ENCODE measurements at regions not wholly inside any gene's neighbourhood (a gene's known extent, or its start where the extent isn't known, plus 50 kb on each side); places are given as distances from the start of the nearest gene placed in this dataset.

DNA sequence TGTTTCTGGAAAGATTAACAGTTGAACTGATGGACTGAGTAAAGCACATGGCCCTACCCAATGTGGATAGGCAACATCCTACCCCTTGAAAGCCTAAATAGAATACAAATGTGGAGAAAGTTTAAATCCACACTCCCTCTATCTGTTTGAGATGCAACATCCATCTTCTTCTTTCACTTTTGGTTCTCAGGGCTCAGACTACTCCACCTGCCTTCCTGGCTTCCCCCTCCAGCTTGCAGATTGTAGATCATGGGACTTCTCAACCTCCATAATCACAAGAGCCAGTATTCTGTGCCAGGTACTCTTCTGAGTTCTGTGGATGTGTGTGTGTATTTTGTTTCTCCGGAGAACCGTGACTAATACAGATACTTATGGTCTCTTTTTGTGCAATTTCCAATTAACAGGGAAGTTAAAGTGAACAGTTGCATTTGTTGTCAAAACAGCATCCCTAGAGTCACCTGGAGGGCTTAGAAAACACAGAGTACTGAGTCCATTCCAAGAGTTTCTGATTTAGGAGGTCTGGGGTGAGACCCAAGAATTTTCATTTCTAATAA, 590.3 kb upstream of the MIR17HG start:
- WGBS, 2 donors: 83 to 87% methylated on average over 2 of the region's 2 CpGs
- no peaks in the 10 kb centered on the region for H3K27me3 ChIP-seq
- no peak for DNase-seq
- no peak overlapping the region for H3K27ac ChIP-seq
- H3K9me3 ChIP-seq: no peaks in the 10 kb centered on the region
- intact Hi-C loops (cut with DNase I): no loop called here
- no peak for TF ChIP-seq POLR2A (IDR thresholded peaks at IDR 0.05)
- no peaks in the 10 kb centered on the region for H3K36me3 ChIP-seq
- H3K4me1 ChIP-seq: no peaks in the 10 kb centered on the region
- H3K4me3 ChIP-seq: no peak overlapping the region

DNA sequence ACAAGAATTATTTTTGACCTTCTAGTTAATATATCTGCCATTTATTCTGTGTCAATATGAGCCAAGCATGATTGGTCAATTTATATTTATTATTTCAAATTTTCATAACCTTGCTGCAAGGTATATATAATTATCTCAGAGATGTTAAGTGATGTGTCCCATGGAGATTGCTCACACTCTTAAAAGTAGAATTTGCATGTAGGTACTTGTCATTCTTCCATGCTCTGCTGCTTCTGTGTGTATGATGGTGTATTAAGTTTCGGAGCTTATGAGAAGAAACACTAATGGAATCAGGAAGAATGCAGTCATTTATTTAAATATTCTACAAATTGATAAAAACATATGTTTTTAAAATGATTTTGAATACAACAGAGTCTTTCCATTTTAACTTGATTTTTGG, 586.8 kb upstream of the MIR17HG start:
- intact Hi-C loops (cut with DNase I): no loop called here
- TF ChIP-seq EP300 (IDR thresholded peaks at IDR 0.05) (no peak), POLR2A (IDR thresholded peaks at IDR 0.05) (no peak), POLR2AphosphoS5 (IDR thresholded peaks at IDR 0.05) (no peak)
- TF ChIP-seq, protein P1, sequence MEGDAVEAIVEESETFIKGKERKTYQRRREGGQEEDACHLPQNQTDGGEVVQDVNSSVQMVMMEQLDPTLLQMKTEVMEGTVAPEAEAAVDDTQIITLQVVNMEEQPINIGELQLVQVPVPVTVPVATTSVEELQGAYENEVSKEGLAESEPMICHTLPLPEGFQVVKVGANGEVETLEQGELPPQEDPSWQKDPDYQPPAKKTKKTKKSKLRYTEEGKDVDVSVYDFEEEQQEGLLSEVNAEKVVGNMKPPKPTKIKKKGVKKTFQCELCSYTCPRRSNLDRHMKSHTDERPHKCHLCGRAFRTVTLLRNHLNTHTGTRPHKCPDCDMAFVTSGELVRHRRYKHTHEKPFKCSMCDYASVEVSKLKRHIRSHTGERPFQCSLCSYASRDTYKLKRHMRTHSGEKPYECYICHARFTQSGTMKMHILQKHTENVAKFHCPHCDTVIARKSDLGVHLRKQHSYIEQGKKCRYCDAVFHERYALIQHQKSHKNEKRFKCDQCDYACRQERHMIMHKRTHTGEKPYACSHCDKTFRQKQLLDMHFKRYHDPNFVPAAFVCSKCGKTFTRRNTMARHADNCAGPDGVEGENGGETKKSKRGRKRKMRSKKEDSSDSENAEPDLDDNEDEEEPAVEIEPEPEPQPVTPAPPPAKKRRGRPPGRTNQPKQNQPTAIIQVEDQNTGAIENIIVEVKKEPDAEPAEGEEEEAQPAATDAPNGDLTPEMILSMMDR (IDR thresholded peaks at IDR 0.05): no peak
- no peaks in the 10 kb centered on the region for H3K9me3 ChIP-seq
- no peaks in the 10 kb centered on the region for H3K4me1 ChIP-seq
- H3K4me3 ChIP-seq: no peak overlapping the region
- no peaks in the 10 kb centered on the region for H3K27me3 ChIP-seq
- 55 to 91% methylated on average over 1 of the region's 1 CpG for WGBS, 2 donors
- DNase-seq: no peak
- no peaks in the 10 kb centered on the region for H3K36me3 ChIP-seq
- H3K27ac ChIP-seq: no peak overlapping the region

DNA sequence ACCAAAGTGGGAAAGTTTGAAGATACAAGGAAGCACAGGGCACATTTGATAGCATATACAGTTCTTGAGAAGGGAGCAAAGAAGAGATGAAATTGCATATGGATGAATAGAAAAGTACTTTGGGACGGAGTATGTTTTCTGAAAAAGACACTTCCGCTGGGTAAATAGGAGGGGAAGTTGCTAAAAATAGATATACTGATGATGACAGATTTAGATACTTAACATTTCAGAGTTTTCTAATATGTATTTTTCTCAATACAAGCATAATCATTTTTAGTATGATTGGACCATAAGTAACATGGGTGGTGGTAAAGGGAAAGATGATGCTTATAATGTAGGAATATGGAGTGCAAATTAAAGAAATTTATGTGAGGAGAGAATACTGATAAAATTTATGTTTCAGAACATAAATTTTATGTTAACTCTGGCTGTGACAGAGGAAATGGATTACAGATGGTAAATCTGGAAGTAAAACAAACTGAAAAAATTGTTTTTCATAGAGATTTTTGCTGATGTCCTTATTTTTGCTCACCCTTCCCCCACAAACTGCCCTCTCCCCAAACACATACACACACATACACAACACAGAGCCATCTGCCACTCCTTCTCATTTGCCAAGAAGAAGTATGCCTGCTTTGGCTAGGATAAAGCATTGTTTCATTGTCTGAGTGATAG, 583.9 kb upstream of the MIR17HG start:
- no peak for DNase-seq
- Histone ChIP-seq H3K4me1 (no peaks in the 10 kb centered on the region), H3K27me3 (no peaks in the 10 kb centered on the region), H3K4me3 (no peak overlapping the region), H3K9me3 (no peaks in the 10 kb centered on the region), H3K36me3 (no peaks in the 10 kb centered on the region), H3K27ac (no peak overlapping the region)
- WGBS, 2 donors: 42 to 73% methylated on average over 2 of the region's 2 CpGs
- intact Hi-C loops (cut with DNase I): no loop called here
- TF ChIP-seq POLR2A (IDR thresholded peaks at IDR 0.05): no peak
- no peak for TF ChIP-seq EP300 (IDR thresholded peaks at IDR 0.05)
- TF ChIP-seq POLR2AphosphoS5 (IDR thresholded peaks at IDR 0.05): no peak
- TF ChIP-seq, protein P1 (IDR thresholded peaks at IDR 0.05): no peak

DNA sequence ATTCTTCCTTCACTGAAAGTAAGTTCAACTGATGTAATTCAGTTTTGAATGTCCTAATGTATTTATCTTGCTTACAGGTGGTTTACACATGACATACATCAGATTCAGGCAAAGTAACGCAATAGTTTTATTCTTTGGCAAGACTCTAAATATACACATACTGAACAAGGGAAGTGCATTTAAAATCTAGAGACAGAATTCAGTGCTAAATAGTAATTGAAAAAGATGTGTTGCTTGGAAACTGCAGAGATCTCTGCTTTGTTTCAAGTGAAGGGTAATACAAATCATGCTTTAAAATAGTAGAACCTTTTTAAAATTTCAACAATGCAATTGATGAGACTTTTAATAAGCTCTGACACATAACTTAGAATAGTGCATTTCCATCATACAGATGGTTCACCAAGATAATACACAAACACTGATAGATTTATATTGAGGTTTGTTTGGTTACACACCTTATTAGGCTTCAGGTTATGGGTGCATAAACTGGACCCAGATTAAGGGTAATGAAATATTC, 581.0 kb upstream of the MIR17HG start:
- WGBS, 2 donors: 78 to 86% methylated on average over 1 of the region's 1 CpG
- Histone ChIP-seq H3K4me3 (no peak overlapping the region), H3K27me3 (no peaks in the 10 kb centered on the region), H3K9me3 (no peaks in the 10 kb centered on the region), H3K4me1 (no peaks in the 10 kb centered on the region), H3K27ac (no peak overlapping the region), H3K36me3 (no peaks in the 10 kb centered on the region)
- TF ChIP-seq EP300 (IDR thresholded peaks at IDR 0.05) (no peak), POLR2AphosphoS5 (IDR thresholded peaks at IDR 0.05) (no peak), POLR2A (IDR thresholded peaks at IDR 0.05) (no peak)
- TF ChIP-seq, protein P1 (IDR thresholded peaks at IDR 0.05): no peak
- intact Hi-C loops (cut with DNase I): no loop called here
- DNase-seq: no peak

DNA sequence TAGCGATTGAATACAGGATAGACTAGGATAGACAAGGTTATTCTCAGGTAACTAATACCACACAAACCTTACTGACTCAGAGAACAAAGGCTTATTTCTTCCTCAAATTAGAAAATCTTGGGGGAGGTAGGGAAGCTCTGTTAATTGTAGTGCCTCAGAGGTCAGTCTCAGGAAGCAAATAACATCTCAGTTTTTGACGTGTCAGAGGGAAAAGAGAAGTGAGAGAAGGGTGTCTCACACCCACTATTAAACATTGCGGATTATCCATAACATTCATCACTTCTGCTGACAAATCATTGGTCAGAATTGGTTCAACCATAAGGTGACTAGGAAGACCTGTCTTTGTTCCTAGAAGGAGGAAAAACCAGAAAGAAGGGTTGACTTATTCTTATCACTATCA, 579.4 kb upstream of the MIR17HG start:
- intact Hi-C loops (cut with DNase I): no loop called here
- no peak for DNase-seq
- TF ChIP-seq EP300 (IDR thresholded peaks at IDR 0.05) (no peak), POLR2A (IDR thresholded peaks at IDR 0.05) (no peak), POLR2AphosphoS5 (IDR thresholded peaks at IDR 0.05) (no peak)
- TF ChIP-seq, protein P1 (IDR thresholded peaks at IDR 0.05): no peak
- no peaks in the 10 kb centered on the region for H3K9me3 ChIP-seq
- no peak overlapping the region for H3K4me3 ChIP-seq
- H3K27ac ChIP-seq: no peak overlapping the region
- WGBS, 2 donors: 67 to 77% methylated on average over 3 of the region's 3 CpGs
- H3K36me3 ChIP-seq: no peaks in the 10 kb centered on the region
- H3K4me1 ChIP-seq: no peaks in the 10 kb centered on the region
- H3K27me3 ChIP-seq: no peaks in the 10 kb centered on the region

Measured in sigmoid colon (tissue), 6 donors.